HEK293 (cell line): ENCODE measurements at regions not wholly inside any gene's neighbourhood (a gene's known extent, or its start where the extent isn't known, plus 50 kb on each side); places are given as distances from the start of the nearest gene placed in this dataset.

Experiments used
- ZNF138 ChIP-seq: fragments of 450-650 bp; formaldehyde crosslinking; IDR thresholded peaks from 2 replicates; pipeline ENCODE4 v1.5.1; 2016; ENCODE audit warnings: missing biosample characterization, missing genetic modification characterization, borderline replicate concordance
- ZNF76 ChIP-seq: fragments of 450-650 bp; formaldehyde crosslinking; IDR thresholded peaks from 2 replicates; pipeline ENCODE4; 2016; ENCODE audit warnings: low read depth, missing biosample characterization, missing genetic modification characterization, borderline replicate concordance
- ZSCAN30 ChIP-seq: fragments of 450-650 bp; IDR thresholded peaks from 2 replicates; pipeline ENCODE4 v1.5.1; 2018; ENCODE audit warnings: missing biosample characterization, mild to moderate bottlenecking, missing genetic modification characterization, moderate library complexity
- TF ChIP-seq, protein P1 (sequence below): fragments of 450-650 bp; formaldehyde crosslinking; IDR thresholded peaks from 2 replicates; pipeline ENCODE4 v1.5.1; 2016; ENCODE audit warnings: missing biosample characterization, missing genetic modification characterization

DNA sequence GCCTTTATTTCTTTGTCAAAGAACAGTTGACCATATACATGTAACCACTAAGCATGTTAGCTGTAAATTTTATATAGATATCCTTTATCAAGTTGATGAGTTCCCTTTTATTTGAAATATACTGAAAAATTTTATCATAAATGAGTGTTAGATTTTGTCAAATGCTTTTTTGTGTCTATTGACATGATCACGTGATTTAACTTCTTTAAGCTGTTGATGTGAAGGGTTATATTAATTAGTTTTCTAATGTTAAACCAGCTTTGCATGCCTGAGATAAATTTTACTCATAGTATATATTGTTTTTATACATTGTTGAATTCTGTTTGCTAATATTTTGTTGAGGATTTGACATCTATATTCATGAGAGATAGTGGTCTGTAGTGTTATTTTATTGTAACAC, 241.9 kb upstream of the CDH20 start:
- no peak for TF ChIP-seq ZNF138
- TF ChIP-seq, protein P1, sequence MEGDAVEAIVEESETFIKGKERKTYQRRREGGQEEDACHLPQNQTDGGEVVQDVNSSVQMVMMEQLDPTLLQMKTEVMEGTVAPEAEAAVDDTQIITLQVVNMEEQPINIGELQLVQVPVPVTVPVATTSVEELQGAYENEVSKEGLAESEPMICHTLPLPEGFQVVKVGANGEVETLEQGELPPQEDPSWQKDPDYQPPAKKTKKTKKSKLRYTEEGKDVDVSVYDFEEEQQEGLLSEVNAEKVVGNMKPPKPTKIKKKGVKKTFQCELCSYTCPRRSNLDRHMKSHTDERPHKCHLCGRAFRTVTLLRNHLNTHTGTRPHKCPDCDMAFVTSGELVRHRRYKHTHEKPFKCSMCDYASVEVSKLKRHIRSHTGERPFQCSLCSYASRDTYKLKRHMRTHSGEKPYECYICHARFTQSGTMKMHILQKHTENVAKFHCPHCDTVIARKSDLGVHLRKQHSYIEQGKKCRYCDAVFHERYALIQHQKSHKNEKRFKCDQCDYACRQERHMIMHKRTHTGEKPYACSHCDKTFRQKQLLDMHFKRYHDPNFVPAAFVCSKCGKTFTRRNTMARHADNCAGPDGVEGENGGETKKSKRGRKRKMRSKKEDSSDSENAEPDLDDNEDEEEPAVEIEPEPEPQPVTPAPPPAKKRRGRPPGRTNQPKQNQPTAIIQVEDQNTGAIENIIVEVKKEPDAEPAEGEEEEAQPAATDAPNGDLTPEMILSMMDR = no peak
- TF ChIP-seq ZSCAN30 = no peak
- no peak for TF ChIP-seq ZNF76 (tag by site-specific recombination)
